Stomach (tissue), 8 donors: ENCODE measurements at regions not wholly inside any gene's neighbourhood (a gene's known extent, or its start where the extent isn't known, plus 50 kb on each side); places are given as distances from the start of the nearest gene placed in this dataset.

Experiments
- DNase-seq, 2 donors: peaks; one replicate each; pipeline versions ENCODE4 v3.0.0 to v3.0.0-alpha.2; 2013 to 2019
- H3K27ac ChIP-seq, 5 donors: fragments of 200-600 bp in 4 of 5; sonication (generic) in 4 of 5; one replicate each; pipeline ENCODE4 v1.5.1; 2013 to 2019; ENCODE audit warnings: mild to moderate bottlenecking in 1 of 5, moderate library complexity in 1 of 5
- H3K27me3 ChIP-seq, 3 donors: fragments of 200-600 bp; sonication (generic); one replicate each; pipeline ENCODE4 v1.5.1; 2017 to 2019; ENCODE audit warnings: mixed run types in 1 of 3
- H3K36me3 ChIP-seq, 4 donors: fragments of 200-600 bp; sonication (generic); 1 replicate in 3 of 4; 2 replicates in 1 of 4; pipeline ENCODE4 v1.5.1; 2016 to 2019
- H3K4me1 ChIP-seq, 4 donors: fragments of 200-600 bp; sonication (generic); one replicate each; pipeline ENCODE4 v1.5.1; 2016 to 2019
- H3K4me3 ChIP-seq, 4 donors: fragments of 200-600 bp; sonication (generic) in 3 of 4; one replicate each; pipeline ENCODE4 v1.5.1; 2016 to 2019; ENCODE audit warnings: mild to moderate bottlenecking in 1 of 4
- H3K9me3 ChIP-seq, 4 donors: fragments of 200-600 bp; sonication (generic); one replicate each; pipeline ENCODE4 v1.5.1; 2016 to 2019
- EP300 ChIP-seq: sonication (generic); formaldehyde crosslinking; IDR thresholded peaks from one replicate; pipeline ENCODE4 v1.6.1; 2017; ENCODE audit warnings: antibody characterized with exemption
- POLR2A ChIP-seq, 4 donors: fragments of 450-650 bp; IDR thresholded peaks; one replicate each; pipeline ENCODE4 v1.6.1; 2016; ENCODE audit warnings: antibody characterized with exemption in 4 of 4, control low read depth in 2 of 4, mild to moderate bottlenecking in 1 of 4, moderate library complexity in 1 of 4
- POLR2AphosphoS5 ChIP-seq, 3 donors: sonication (generic); formaldehyde crosslinking; IDR thresholded peaks; one replicate each; pipeline ENCODE4 v1.6.1; 2016; ENCODE audit warnings: antibody characterized with exemption in 3 of 3
- WGBS, 5 donors: extraction: QIAGEN DNeasy Blood & Tissue Kit in 3 of 5; methylation state at CpG; one replicate each; pipeline versions ENCODE4 v1.1.5 to v1.1.7; 2013 to 2018; 5-methylcytosine and 5-hydroxymethylcytosine counted together
- intact Hi-C: fragments of 100-400 bp; cut with DNase I; formaldehyde crosslinking; loops from one replicate; pipeline ENCODE4 v1.15.1; 2023; ENCODE audit warnings: low total_unique reads
- TF ChIP-seq, protein P1 (sequence below), 7 experiments: fragments of 450-650 bp in 4 of 7; fragments of 200-600 bp in 3 of 7; sonication (generic) in 3 of 7; IDR thresholded peaks; one replicate each; pipeline ENCODE4 v1.5.1; 2016 to 2019; ENCODE audit warnings: antibody characterized with exemption in 7 of 7, control low read depth in 2 of 7, mild to moderate bottlenecking in 1 of 7
- donor health status: healthy with polysubstance abuse.
- donor health status: Bipolar disorder and iron deficiency.
- donor health status: healthy.

DNA sequence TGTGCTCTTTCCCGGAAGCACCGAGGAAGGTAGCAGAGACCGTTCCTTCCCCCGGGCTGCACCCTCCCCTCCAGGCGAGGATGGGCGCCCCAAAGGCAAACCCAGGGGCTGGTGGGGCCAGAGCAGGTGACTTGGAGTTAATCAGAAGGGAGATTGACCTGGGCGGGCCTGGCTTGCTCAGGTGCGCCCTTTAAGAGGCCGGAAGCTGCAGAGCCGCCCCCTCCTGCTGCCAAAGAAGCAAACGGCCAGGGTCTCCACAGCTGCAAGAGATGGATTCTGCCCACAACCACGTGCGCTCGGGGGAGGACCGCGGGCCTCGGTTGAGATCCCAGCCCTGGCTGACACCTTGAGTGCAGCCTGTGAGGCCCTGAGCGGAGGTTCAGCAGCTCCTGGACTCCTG is 218.2 kb upstream of the NAALADL2 start:
- Histone ChIP-seq H3K36me3 (no peaks in the 10 kb centered on the region), H3K27ac (no peak overlapping the region), H3K9me3 (no peaks in the 10 kb centered on the region), H3K4me3 (no peak overlapping the region), H3K4me1 (no peaks in the 10 kb centered on the region), H3K27me3 (no peaks in the 10 kb centered on the region)
- TF ChIP-seq, protein P1, sequence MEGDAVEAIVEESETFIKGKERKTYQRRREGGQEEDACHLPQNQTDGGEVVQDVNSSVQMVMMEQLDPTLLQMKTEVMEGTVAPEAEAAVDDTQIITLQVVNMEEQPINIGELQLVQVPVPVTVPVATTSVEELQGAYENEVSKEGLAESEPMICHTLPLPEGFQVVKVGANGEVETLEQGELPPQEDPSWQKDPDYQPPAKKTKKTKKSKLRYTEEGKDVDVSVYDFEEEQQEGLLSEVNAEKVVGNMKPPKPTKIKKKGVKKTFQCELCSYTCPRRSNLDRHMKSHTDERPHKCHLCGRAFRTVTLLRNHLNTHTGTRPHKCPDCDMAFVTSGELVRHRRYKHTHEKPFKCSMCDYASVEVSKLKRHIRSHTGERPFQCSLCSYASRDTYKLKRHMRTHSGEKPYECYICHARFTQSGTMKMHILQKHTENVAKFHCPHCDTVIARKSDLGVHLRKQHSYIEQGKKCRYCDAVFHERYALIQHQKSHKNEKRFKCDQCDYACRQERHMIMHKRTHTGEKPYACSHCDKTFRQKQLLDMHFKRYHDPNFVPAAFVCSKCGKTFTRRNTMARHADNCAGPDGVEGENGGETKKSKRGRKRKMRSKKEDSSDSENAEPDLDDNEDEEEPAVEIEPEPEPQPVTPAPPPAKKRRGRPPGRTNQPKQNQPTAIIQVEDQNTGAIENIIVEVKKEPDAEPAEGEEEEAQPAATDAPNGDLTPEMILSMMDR (IDR thresholded peaks at IDR 0.05), result no peak
- TF ChIP-seq POLR2A (IDR thresholded peaks at IDR 0.05), result no peak
- DNase-seq, result no peak
- intact Hi-C loops, result no loop called here
- WGBS, 5 donors, result 91 to 97% (median 95%) methylated on average over 12 to 18 of the region's 18 CpGs

DNA sequence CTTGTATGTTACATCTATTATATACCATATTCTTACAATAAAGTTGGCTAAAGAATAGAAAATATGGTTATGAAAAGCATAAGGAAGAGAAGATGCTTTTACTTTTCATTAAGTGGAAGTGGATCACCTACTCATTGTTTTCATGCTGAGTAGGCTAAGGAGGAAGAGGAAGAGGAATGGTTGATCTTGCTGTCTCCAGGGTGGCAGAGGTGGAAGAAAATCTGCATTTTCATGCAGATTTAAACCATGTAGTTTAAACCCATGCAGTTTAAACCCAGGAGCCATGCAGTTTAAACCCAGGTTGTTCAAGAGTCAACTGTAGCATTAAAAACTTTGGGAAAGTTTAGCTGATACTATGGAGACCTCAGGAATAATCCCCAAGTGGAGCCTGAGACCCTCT is 214.8 kb upstream of the NAALADL2 start:
- H3K4me1 ChIP-seq, result no peaks in the 10 kb centered on the region
- H3K27ac ChIP-seq, result no peak overlapping the region
- no peaks in the 10 kb centered on the region for H3K9me3 ChIP-seq
- no peak for DNase-seq
- intact Hi-C loops, result no loop called here
- no peak overlapping the region for H3K4me3 ChIP-seq
- no peaks in the 10 kb centered on the region for H3K27me3 ChIP-seq
- TF ChIP-seq EP300, result no peak
- TF ChIP-seq POLR2AphosphoS5 (IDR thresholded peaks at IDR 0.05), result no peak
- TF ChIP-seq, protein P1 (IDR thresholded peaks at IDR 0.05), result no peak
- no peak for TF ChIP-seq POLR2A (IDR thresholded peaks at IDR 0.05)
- no peaks in the 10 kb centered on the region for H3K36me3 ChIP-seq

DNA sequence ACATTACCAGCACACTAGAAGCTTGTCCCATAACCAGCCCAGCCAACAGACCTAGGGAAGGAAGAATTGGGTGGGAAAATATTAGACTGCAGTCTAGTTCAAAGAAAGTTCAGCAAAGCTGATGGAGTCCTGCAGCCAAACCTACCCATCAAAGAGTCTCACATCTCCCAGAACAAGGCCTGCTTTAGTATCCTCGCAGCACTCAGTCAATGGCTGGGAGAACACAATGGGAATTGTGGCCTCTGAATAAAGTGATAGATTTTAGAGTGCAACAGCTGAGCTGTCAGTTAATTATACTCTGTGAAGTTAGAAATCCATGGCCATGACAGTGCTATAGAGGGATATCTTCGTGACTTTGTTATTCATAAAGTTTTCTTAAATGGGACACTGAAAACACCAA is 207.2 kb upstream of the NAALADL2 start:
- intact Hi-C loops, result no loop called here
- Histone ChIP-seq H3K27me3 (no peaks in the 10 kb centered on the region), H3K4me1 (no peaks in the 10 kb centered on the region), H3K4me3 (no peak overlapping the region), H3K36me3 (no peaks in the 10 kb centered on the region), H3K27ac (no peak overlapping the region), H3K9me3 (no peaks in the 10 kb centered on the region)
- 75 to 92% (median 89%) methylated on average over 2 of the region's 2 CpGs for WGBS, 5 donors
- TF ChIP-seq POLR2AphosphoS5 (IDR thresholded peaks at IDR 0.05) (no peak), POLR2A (IDR thresholded peaks at IDR 0.05) (no peak), EP300 (no peak)
- TF ChIP-seq, protein P1 (IDR thresholded peaks at IDR 0.05), result no peak
- DNase-seq, result peak in 1 of 2 donors; percentile 6

DNA sequence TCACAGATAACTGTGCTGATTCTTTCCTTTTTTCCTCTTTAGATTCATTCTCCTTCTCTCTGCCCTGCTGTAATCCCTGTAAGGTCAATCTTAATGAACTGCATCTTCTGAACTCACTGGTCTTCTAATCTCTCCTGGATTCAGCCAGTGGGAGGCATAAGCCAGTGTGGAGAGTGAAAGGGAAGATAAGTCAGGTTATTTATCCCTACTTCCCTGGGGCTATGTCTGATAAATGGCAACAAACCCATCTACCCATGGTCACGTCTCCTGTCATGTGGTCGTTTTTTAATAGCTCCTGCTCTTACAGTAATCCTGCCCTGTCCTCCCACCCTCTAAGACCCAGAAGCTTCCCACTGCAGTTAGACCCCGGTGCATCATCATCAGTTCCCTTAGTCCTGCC is 199.6 kb upstream of the NAALADL2 start:
- DNase-seq, result no peak
- no peak overlapping the region for H3K4me3 ChIP-seq
- H3K27me3 ChIP-seq, result no peaks in the 10 kb centered on the region
- H3K36me3 ChIP-seq, result no peaks in the 10 kb centered on the region
- no peaks in the 10 kb centered on the region for H3K4me1 ChIP-seq
- no peaks in the 10 kb centered on the region for H3K9me3 ChIP-seq
- TF ChIP-seq POLR2A (IDR thresholded peaks at IDR 0.05), result no peak
- no peak for TF ChIP-seq EP300
- TF ChIP-seq POLR2AphosphoS5 (IDR thresholded peaks at IDR 0.05), result no peak
- 73 to 86% (median 77%) methylated on average over 3 of the region's 3 CpGs for WGBS, 5 donors
- intact Hi-C loops, result no loop called here
- H3K27ac ChIP-seq, result no peak overlapping the region

DNA sequence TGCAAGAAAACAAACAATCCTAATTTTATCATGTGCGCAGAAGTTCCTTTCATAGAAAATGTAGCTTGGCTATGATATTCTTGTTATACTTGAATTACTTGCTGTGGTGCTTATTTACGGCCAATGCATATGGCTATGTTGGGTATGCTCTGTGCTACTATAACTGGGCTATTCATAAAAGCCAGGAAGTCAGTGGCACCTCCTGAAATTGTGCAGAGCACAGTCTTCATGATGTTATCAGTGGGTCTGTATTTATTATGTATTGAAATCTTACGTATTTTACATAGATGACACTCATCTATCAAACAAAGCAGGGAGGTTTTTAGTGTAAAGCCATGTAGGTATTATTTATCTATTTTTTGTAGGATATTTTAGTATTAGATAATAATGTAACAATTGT is 196.5 kb upstream of the NAALADL2 start:
- Histone ChIP-seq H3K4me1 (no peaks in the 10 kb centered on the region), H3K27me3 (no peaks in the 10 kb centered on the region), H3K27ac (no peak overlapping the region), H3K9me3 (no peaks in the 10 kb centered on the region), H3K36me3 (no peaks in the 10 kb centered on the region), H3K4me3 (no peak overlapping the region)
- 89 to 92% (median 91%) methylated on average over 3 of the region's 3 CpGs for WGBS, 5 donors
- TF ChIP-seq POLR2A (IDR thresholded peaks at IDR 0.05), result no peak
- TF ChIP-seq EP300, result no peak
- TF ChIP-seq, protein P1 (IDR thresholded peaks at IDR 0.05), result no peak
- no peak for TF ChIP-seq POLR2AphosphoS5 (IDR thresholded peaks at IDR 0.05)
- intact Hi-C loops, result no loop called here
- DNase-seq, result no peak
